Transverse colon (tissue), 4 donors: ENCODE measurements at regions not wholly inside any gene's neighbourhood (a gene's known extent, or its start where the extent isn't known, plus 50 kb on each side); places are given as distances from the start of the nearest gene placed in this dataset.

Experiments
- DNase-seq: peaks from one replicate; pipeline ENCODE4 v3.0.0-alpha.2; 2019
- H3K27ac ChIP-seq, 4 donors: fragments of 200-600 bp; sonication (generic); 2 replicates each; pipeline ENCODE4 v1.5.1; 2016 to 2018; ENCODE audit warnings: inconsistent platforms in 4 of 4
- H3K27me3 ChIP-seq: fragments of 200-600 bp; sonication (generic); 2 replicates; pipeline ENCODE4 v1.5.1; 2017; ENCODE audit warnings: inconsistent platforms
- H3K36me3 ChIP-seq, 4 donors: fragments of 200-600 bp; sonication (generic); 2 replicates each; pipeline ENCODE4 v1.5.1; 2017 to 2019; ENCODE audit warnings: inconsistent platforms in 4 of 4
- H3K4me1 ChIP-seq, 4 donors: fragments of 200-600 bp; sonication (generic); 2 replicates each; pipeline ENCODE4 v1.5.1; 2017 to 2020; ENCODE audit warnings: inconsistent platforms in 4 of 4
- H3K4me3 ChIP-seq, 4 donors: fragments of 200-600 bp; sonication (generic); 1 replicate in 1 of 4; 2 replicates in 3 of 4; pipeline versions ENCODE4 v1.5.1 to v1.6.1; 2017 to 2019; ENCODE audit warnings: inconsistent platforms in 4 of 4
- H3K9me3 ChIP-seq, 2 donors: fragments of 200-600 bp; sonication (generic); 2 replicates each; pipeline ENCODE4 v1.5.1; 2017 to 2019; ENCODE audit warnings: inconsistent platforms in 2 of 2
- CTCF ChIP-seq, 5 experiments: fragments of 200-600 bp in 3 of 5; fragments of 450-650 bp in 2 of 5; sonication (generic) in 3 of 5; IDR thresholded peaks; 1 replicate in 2 of 5; 2 replicates in 3 of 5; pipeline ENCODE4 v1.5.1; 2016 to 2017; ENCODE audit warnings: antibody characterized with exemption in 5 of 5, inconsistent platforms in 3 of 5, mild to moderate bottlenecking in 2 of 5, moderate library complexity in 1 of 5
- EP300 ChIP-seq: sonication (generic); formaldehyde crosslinking; IDR thresholded peaks from one replicate; pipeline ENCODE4 v1.6.1; 2017; ENCODE audit warnings: antibody characterized with exemption, low read depth
- POLR2A ChIP-seq: fragments of 450-650 bp; IDR thresholded peaks from one replicate; pipeline ENCODE4 v1.6.1; 2016; ENCODE audit warnings: antibody characterized with exemption, mild to moderate bottlenecking, moderate library complexity
- POLR2AphosphoS5 ChIP-seq, 3 donors: sonication (generic); formaldehyde crosslinking; IDR thresholded peaks; one replicate each; pipeline ENCODE4 v1.6.1; 2016; ENCODE audit warnings: antibody characterized with exemption in 3 of 3
- WGBS, 2 donors: methylation state at CpG; one replicate each; pipeline ENCODE4 v1.1.5; 2018; ENCODE audit warnings: low coverage in 1 of 2; 5-methylcytosine and 5-hydroxymethylcytosine counted together
- in situ Hi-C, 4 donors: fragments of 200-750 bp; cut with MboI; loops; one replicate each; pipeline versions ENCODE4 v1.15.0 to v1.15.1; 2017; ENCODE audit warnings: low sequenced_read_pairs in 3 of 4, low pct_ligation_motif_present in 1 of 4, low pct_unique_long_range_greater_than_20kb in 1 of 4
- intact Hi-C: fragments of 100-400 bp; cut with DNase I; formaldehyde crosslinking; loops from one replicate; pipeline ENCODE4 v1.15.1; 2023; ENCODE audit warnings: low total_unique reads

GRCh38 chr20:60491051-60491581 is 532.9 kb downstream of the CDH26 start:
- no peak for TF ChIP-seq CTCF (IDR thresholded peaks at IDR 0.05)
- no peak for TF ChIP-seq POLR2AphosphoS5 (IDR thresholded peaks at IDR 0.05)
- TF ChIP-seq POLR2A: no peak
- no peak for TF ChIP-seq EP300
- no peaks in the 10 kb centered on the region for H3K36me3 ChIP-seq
- H3K9me3 ChIP-seq: no peaks in the 10 kb centered on the region
- no peak overlapping the region for H3K4me3 ChIP-seq
- H3K27me3 ChIP-seq: no peaks in the 10 kb centered on the region
- no peaks in the 10 kb centered on the region for H3K4me1 ChIP-seq
- DNase-seq: no peak
- in situ Hi-C loops: no loop called here
- no peak overlapping the region for H3K27ac ChIP-seq
- WGBS, 2 donors: 25 to 83% methylated on average over 1 to 5 of the region's 5 CpGs
- intact Hi-C loops: no loop called here

GRCh38 chr20:60494476-60494875 is 536.3 kb downstream of the CDH26 start:
- in situ Hi-C loops: no loop called here
- Histone ChIP-seq H3K27me3 (no peaks in the 10 kb centered on the region), H3K27ac (no peak overlapping the region), H3K4me1 (no peaks in the 10 kb centered on the region), H3K9me3 (no peaks in the 10 kb centered on the region), H3K4me3 (no peak overlapping the region), H3K36me3 (no peaks in the 10 kb centered on the region)
- WGBS, 2 donors: 79 to 83% methylated on average over 3 of the region's 3 CpGs
- TF ChIP-seq POLR2AphosphoS5 (IDR thresholded peaks at IDR 0.05) (no peak), CTCF (IDR thresholded peaks at IDR 0.05) (no peak), POLR2A (no peak), EP300 (no peak)
- intact Hi-C loops: no loop called here
- no peak for DNase-seq

- DNase-seq: no peak
- no peak overlapping the region for H3K27ac ChIP-seq
- H3K4me3 ChIP-seq: no peak overlapping the region
- no peaks in the 10 kb centered on the region for H3K4me1 ChIP-seq
- H3K36me3 ChIP-seq: no peaks in the 10 kb centered on the region
- H3K27me3 ChIP-seq: no peaks in the 10 kb centered on the region
- no peak for TF ChIP-seq CTCF (IDR thresholded peaks at IDR 0.05)
- TF ChIP-seq POLR2A: no peak
- no peak for TF ChIP-seq EP300
- TF ChIP-seq POLR2AphosphoS5 (IDR thresholded peaks at IDR 0.05): no peak
- no peaks in the 10 kb centered on the region for H3K9me3 ChIP-seq
- in situ Hi-C loops (no loop called here), intact Hi-C loops (no loop called here)
- 68 to 82% methylated on average over 4 of the region's 4 CpGs for WGBS, 2 donors
Observed at GRCh38 chr20:60497298-60498035, 539.2 kb downstream of the CDH26 start.

GRCh38 chr20:60500038-60500701 is 541.9 kb downstream of the CDH26 start:
- no peak overlapping the region for H3K27ac ChIP-seq
- no peaks in the 10 kb centered on the region for H3K27me3 ChIP-seq
- intact Hi-C loops (no loop called here), in situ Hi-C loops (no loop called here)
- H3K4me1 ChIP-seq: no peaks in the 10 kb centered on the region
- TF ChIP-seq POLR2AphosphoS5 (IDR thresholded peaks at IDR 0.05): no peak
- no peak for TF ChIP-seq CTCF (IDR thresholded peaks at IDR 0.05)
- TF ChIP-seq EP300: no peak
- no peak for TF ChIP-seq POLR2A
- WGBS, 2 donors: 84 to 87% methylated on average over 4 of the region's 4 CpGs
- no peaks in the 10 kb centered on the region for H3K36me3 ChIP-seq
- H3K9me3 ChIP-seq: no peaks in the 10 kb centered on the region
- no peak for DNase-seq
- no peak overlapping the region for H3K4me3 ChIP-seq
